ENCODE measurements at regions not wholly inside any gene's neighbourhood (a gene's known extent, or its start where the extent isn't known, plus 50 kb on each side); places are given as distances from the start of the nearest gene placed in this dataset.

DNA sequence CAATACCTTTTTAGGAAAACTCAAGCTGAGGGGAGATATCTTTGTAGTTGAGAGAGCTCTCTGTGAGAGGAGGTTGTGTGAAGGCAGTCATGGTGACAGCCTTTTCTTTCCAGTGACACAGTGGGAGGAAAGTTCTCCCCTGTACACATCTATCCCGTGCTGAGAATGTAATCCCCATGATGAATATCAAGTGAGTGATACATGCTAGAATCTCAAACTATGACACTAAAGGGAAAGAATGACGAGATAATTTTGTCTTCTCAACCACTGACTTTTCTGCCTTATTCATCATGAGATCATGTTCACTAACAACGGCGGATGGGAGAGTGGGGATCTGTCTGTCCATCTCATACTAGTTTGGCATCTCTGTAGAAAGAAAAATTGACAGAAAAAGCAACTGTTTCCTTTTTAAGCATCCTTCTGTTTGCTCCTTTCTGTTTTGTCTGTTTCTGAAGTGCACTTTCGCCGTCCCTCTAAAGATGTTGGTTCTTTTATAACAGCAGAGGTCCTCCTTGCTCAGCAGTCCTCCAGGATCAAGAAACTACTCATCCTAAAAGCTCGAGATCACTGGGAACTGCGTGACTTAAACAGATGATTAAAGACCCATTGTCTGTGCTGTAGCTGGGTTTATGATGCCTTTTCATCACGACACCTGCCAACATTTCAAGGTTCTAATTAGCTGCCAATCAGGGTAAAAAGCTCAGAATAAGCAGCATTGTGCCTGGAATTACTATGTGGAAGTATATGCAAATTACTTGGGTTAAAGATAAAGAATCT lies 137.6 kb downstream of the DCK start:
- Histone ChIP-seq H3K4me3 (no peak overlapping the region), H3K27ac (no peak overlapping the region), H3K27me3 (no peaks in the 10 kb centered on the region), H3K36me3 (replicated peaks in 1 of 2) (no peaks in the 10 kb centered on the region), H3K4me1 (replicated peaks in 1 of 2) (no peaks in the 10 kb centered on the region), H3K9me3 (replicated peaks in 1 of 3) (no peaks in the 10 kb centered on the region)
- WGBS, 4 donors, result 58 to 67% (median 61%) methylated on average over 9 of the region's 9 CpGs
- TF ChIP-seq CTCF (IDR thresholded peaks at IDR 0.05) (no peak), POLR2A (IDR thresholded peaks at IDR 0.05) (no peak)
- intact Hi-C loops (cut with DNase I), result no loop called here
- DNase-seq, result no peak

- DNase-seq, result no peak
- no peaks in the 10 kb centered on the region for H3K36me3 ChIP-seq (replicated peaks in 1 of 2)
- intact Hi-C loops (cut with DNase I), result no loop called here
- no peaks in the 10 kb centered on the region for H3K9me3 ChIP-seq (replicated peaks in 1 of 3)
- H3K27me3 ChIP-seq, result no peaks in the 10 kb centered on the region
- H3K4me1 ChIP-seq (replicated peaks in 1 of 2), result no peaks in the 10 kb centered on the region
- no peak for TF ChIP-seq CTCF (IDR thresholded peaks at IDR 0.05)
- TF ChIP-seq POLR2A (IDR thresholded peaks at IDR 0.05), result no peak
- H3K27ac ChIP-seq, result no peak overlapping the region
- H3K4me3 ChIP-seq, result no peak overlapping the region
These were observed 139.0 kb downstream of the DCK start for GRCh38 chr4:71132486-71132885.

DNA sequence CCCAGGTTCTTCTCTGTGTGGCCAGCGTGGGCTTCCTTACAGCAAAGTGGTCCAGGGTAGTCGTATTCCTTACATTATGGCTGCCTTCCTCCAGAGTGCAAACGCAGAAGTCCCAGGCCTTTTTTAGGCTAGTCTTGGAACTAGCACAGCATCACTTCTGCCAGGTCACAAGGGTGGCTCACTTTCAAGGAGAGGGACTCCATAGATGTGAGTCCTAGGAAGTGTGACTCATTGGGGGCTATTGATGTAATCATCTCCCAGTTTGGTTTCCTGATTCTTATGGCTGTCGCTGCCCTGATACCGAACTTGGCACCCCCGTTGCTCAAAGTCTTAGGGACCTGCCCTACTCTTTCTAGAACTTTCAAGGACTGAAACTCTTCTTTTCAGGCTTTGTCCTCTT lies 140.0 kb downstream of the DCK start:
- Histone ChIP-seq H3K4me3 (no peak overlapping the region), H3K36me3 (replicated peaks in 1 of 2) (no peaks in the 10 kb centered on the region), H3K27ac (no peak overlapping the region), H3K4me1 (replicated peaks in 1 of 2) (no peaks in the 10 kb centered on the region), H3K9me3 (replicated peaks in 1 of 3) (no peaks in the 10 kb centered on the region), H3K27me3 (no peaks in the 10 kb centered on the region)
- DNase-seq, result no peak
- TF ChIP-seq POLR2A (IDR thresholded peaks at IDR 0.05) (no peak), CTCF (IDR thresholded peaks at IDR 0.05) (no peak)
- 92 to 97% (median 94%) methylated on average over 4 to 6 of the region's 6 CpGs for WGBS, 4 donors
- intact Hi-C loops (cut with DNase I), result no loop called here

- H3K4me3 ChIP-seq, result no peak overlapping the region
- H3K36me3 ChIP-seq (replicated peaks in 1 of 2), result no peaks in the 10 kb centered on the region
- WGBS, 4 donors, result 87 to 100% (median 97%) methylated on average over 1 of the region's 1 CpG
- H3K9me3 ChIP-seq (replicated peaks in 1 of 3), result no peaks in the 10 kb centered on the region
- no peaks in the 10 kb centered on the region for H3K27me3 ChIP-seq
- H3K27ac ChIP-seq, result no peak overlapping the region
- no peaks in the 10 kb centered on the region for H3K4me1 ChIP-seq (replicated peaks in 1 of 2)
- TF ChIP-seq POLR2A (IDR thresholded peaks at IDR 0.05) (no peak), CTCF (IDR thresholded peaks at IDR 0.05) (no peak)
- no peak for DNase-seq
- intact Hi-C loops (cut with DNase I), result no loop called here
These were observed 142.6 kb downstream of the DCK start for GRCh38 chr4:71136071-71136470.
